ENCODE measurements at regions not wholly inside any gene's neighbourhood (a gene's known extent, or its start where the extent isn't known, plus 50 kb on each side); places are given as distances from the start of the nearest gene placed in this dataset.

DNA sequence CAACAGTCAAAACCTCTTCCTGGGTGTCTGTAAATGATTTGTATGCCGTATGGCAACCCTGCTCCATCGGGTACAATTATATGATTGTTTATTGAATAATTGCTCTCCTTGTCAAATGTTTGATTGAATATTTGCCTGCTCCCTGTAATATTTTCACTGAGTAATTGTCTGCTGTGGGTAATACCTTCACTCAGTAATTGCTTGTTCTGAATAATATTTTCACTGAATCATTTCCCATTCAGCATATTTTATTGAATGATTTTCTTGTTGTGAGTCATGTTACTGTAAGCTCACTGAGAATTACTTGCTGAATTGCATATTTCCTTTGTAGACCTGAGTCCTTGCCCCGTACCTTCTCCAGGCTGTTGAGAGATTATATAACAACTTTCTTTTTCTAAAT lies 535.2 kb downstream of the METTL4 start:
- TF ChIP-seq, protein P1, sequence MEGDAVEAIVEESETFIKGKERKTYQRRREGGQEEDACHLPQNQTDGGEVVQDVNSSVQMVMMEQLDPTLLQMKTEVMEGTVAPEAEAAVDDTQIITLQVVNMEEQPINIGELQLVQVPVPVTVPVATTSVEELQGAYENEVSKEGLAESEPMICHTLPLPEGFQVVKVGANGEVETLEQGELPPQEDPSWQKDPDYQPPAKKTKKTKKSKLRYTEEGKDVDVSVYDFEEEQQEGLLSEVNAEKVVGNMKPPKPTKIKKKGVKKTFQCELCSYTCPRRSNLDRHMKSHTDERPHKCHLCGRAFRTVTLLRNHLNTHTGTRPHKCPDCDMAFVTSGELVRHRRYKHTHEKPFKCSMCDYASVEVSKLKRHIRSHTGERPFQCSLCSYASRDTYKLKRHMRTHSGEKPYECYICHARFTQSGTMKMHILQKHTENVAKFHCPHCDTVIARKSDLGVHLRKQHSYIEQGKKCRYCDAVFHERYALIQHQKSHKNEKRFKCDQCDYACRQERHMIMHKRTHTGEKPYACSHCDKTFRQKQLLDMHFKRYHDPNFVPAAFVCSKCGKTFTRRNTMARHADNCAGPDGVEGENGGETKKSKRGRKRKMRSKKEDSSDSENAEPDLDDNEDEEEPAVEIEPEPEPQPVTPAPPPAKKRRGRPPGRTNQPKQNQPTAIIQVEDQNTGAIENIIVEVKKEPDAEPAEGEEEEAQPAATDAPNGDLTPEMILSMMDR (IDR thresholded peaks at IDR 0.05; ENCODE audit: low read depth, low read length): no peak
- no peak for TF ChIP-seq EZH2phosphoT487 (IDR thresholded peaks at IDR 0.05; ENCODE audit: low read depth)

All from OCI-LY3 (cell line).